Keratinocyte (primary cell): ENCODE measurements at regions not wholly inside any gene's neighbourhood (a gene's known extent, or its start where the extent isn't known, plus 50 kb on each side); places are given as distances from the start of the nearest gene placed in this dataset.

Experiments used
- DNase-seq: peaks from one replicate; pipeline ENCODE4 v3.0.0-alpha.2; 2011; ENCODE audit warnings: low read depth, missing footprints, low spot score
- FAIRE-seq: peaks from 2 replicates; lab custom pipeline; 2011; peaks lifted over from hg19 to GRCh38; lab: Jason Lieb, UNC
- H2AFZ ChIP-seq: 2 replicates; pipeline ENCODE4 v1.6.0; 2012; ENCODE audit warnings: low read length, control low read depth, inconsistent platforms; ENCODE audit not compliant: control insufficient read depth
- H3K27ac ChIP-seq: 2 replicates; pipeline ENCODE4 v1.5.1; 2011; ENCODE audit warnings: low read length; ENCODE audit not compliant: control insufficient read depth, insufficient read depth
- H3K27me3 ChIP-seq: 3 replicates; pipeline ENCODE4 v1.6.0; 2011; ENCODE audit warnings: low read length; ENCODE audit not compliant: control insufficient read depth, insufficient read depth; ENCODE audit errors: extremely low read depth
- H3K36me3 ChIP-seq, 2 experiments: 2 replicates in 1 of 2; 3 replicates in 1 of 2; pipeline ENCODE4 v1.5.1; 2011; ENCODE audit warnings: low read length in 2 of 2, mild to moderate bottlenecking in 1 of 2; ENCODE audit not compliant: control insufficient read depth in 2 of 2, insufficient read depth in 2 of 2; ENCODE audit errors: extremely low read depth in 1 of 2
- H3K4me1 ChIP-seq: 3 replicates; pipeline ENCODE4 v1.5.1; 2011; ENCODE audit warnings: low read length; ENCODE audit not compliant: control insufficient read depth, insufficient read depth; ENCODE audit errors: extremely low read depth
- H3K4me2 ChIP-seq: 3 replicates; pipeline ENCODE4 v1.6.0; 2011; ENCODE audit warnings: low read depth, low read length; ENCODE audit not compliant: control insufficient read depth, insufficient read depth; ENCODE audit errors: extremely low read depth
- H3K4me3 ChIP-seq, 3 experiments: fragments of 200-600 bp in 1 of 3; sonication (generic) in 1 of 3; 2 replicates in 2 of 3; 3 replicates in 1 of 3; pipeline ENCODE4 v1.5.1; 2011 to 2016; ENCODE audit warnings: low read length in 3 of 3, mild to moderate bottlenecking in 3 of 3, control low read depth in 2 of 3, inconsistent platforms in 1 of 3, low read depth in 1 of 3, mixed read lengths in 1 of 3, mixed run types in 1 of 3, moderate library complexity in 1 of 3; ENCODE audit not compliant: control insufficient read depth in 2 of 3, insufficient read depth in 2 of 3; ENCODE audit errors: extremely low read depth in 1 of 3
- H3K79me2 ChIP-seq: 2 replicates; pipeline ENCODE4 v1.6.0; 2012; ENCODE audit warnings: low read length; ENCODE audit not compliant: control insufficient read depth, insufficient read depth
- H3K9ac ChIP-seq: 3 replicates; pipeline ENCODE4 v1.6.0; 2011; ENCODE audit warnings: low read length; ENCODE audit not compliant: control insufficient read depth, insufficient read depth; ENCODE audit errors: extremely low read depth
- H3K9me1 ChIP-seq: 3 replicates; pipeline ENCODE4 v1.6.0; 2011; ENCODE audit warnings: low read length; ENCODE audit not compliant: control insufficient read depth, insufficient read depth; ENCODE audit errors: extremely low read depth
- H3K9me3 ChIP-seq: 2 replicates; pipeline ENCODE4 v1.5.1; 2012; ENCODE audit warnings: low read depth, low read length; ENCODE audit not compliant: control insufficient read depth
- H4K20me1 ChIP-seq: 3 replicates; pipeline ENCODE4 v1.6.0; 2011; ENCODE audit warnings: low read length; ENCODE audit not compliant: control insufficient read depth, insufficient read depth; ENCODE audit errors: extremely low read depth
- EZH2 ChIP-seq: IDR thresholded peaks from one replicate; pipeline ENCODE4 v1.6.1; 2012; ENCODE audit warnings: inconsistent platforms, mild to moderate bottlenecking, low read length, moderate library complexity
- dilution Hi-C: fragments of 300-500 bp; cut with MboI; formaldehyde crosslinking; loops from one replicate; pipeline ENCODE4 v1.7.0; 2020; ENCODE audit warnings: low sequenced_read_pairs; ENCODE audit not compliant: extremely low pct_ligation_motif_present
- TF ChIP-seq, protein P1 (sequence below), 3 experiments: IDR thresholded peaks in 1 of 3; conservative IDR thresholded peaks in 1 of 3; optimal IDR thresholded peaks in 1 of 3; 2 replicates in 2 of 3; 3 replicates in 1 of 3; pipeline versions ENCODE3 to v1.5.1; 2011; ENCODE audit warnings: low read length in 3 of 3, mild to moderate bottlenecking in 3 of 3, moderate library complexity in 2 of 3, control low read depth in 1 of 3, inconsistent platforms in 1 of 3; ENCODE audit not compliant: insufficient read depth in 2 of 3; ENCODE audit errors: extremely low read depth in 1 of 3

DNA sequence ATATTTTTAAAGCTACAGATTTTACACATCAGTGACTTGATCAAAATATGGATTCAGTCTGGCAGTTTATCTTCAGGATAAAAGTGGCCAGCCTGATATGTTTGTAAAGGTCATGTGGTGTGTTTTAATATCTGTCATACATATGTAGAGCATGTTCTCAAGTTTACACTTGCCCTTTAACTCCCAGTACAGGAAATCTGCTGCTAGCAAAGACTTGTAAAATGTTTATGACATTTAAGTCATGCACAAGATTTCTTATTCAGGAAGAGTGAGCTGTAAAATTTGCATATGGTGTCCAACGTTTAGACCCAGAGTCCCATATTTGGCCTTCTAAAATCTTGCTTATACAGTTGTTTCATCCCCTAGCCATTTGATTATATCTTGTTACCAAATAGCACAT is 197.5 kb upstream of the FLRT2 start:
- DNase-seq = peak; percentile 35
- H2AFZ ChIP-seq = peak overlapping the region; percentile 59
- H3K9me1 ChIP-seq = no peaks in the 10 kb centered on the region
- no peaks in the 10 kb centered on the region for H3K27me3 ChIP-seq
- dilution Hi-C loops = no loop called here
- H4K20me1 ChIP-seq = no peaks in the 10 kb centered on the region
- FAIRE-seq = peak; percentile 90
- peak overlapping the region; percentile 46 for H3K27ac ChIP-seq
- TF ChIP-seq, protein P1, sequence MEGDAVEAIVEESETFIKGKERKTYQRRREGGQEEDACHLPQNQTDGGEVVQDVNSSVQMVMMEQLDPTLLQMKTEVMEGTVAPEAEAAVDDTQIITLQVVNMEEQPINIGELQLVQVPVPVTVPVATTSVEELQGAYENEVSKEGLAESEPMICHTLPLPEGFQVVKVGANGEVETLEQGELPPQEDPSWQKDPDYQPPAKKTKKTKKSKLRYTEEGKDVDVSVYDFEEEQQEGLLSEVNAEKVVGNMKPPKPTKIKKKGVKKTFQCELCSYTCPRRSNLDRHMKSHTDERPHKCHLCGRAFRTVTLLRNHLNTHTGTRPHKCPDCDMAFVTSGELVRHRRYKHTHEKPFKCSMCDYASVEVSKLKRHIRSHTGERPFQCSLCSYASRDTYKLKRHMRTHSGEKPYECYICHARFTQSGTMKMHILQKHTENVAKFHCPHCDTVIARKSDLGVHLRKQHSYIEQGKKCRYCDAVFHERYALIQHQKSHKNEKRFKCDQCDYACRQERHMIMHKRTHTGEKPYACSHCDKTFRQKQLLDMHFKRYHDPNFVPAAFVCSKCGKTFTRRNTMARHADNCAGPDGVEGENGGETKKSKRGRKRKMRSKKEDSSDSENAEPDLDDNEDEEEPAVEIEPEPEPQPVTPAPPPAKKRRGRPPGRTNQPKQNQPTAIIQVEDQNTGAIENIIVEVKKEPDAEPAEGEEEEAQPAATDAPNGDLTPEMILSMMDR (optimal IDR thresholded peaks at IDR 0.05 in 1 of 3, IDR thresholded peaks at IDR 0.05 in 1 of 3, conservative IDR thresholded peaks at IDR 0.05 in 1 of 3; ENCODE audit: extremely low read depth in 1 of 3, insufficient read depth in 2 of 3, low read length in 3 of 3) = no peak
- TF ChIP-seq EZH2 = no peak
- peak overlapping the region in 1 of 3 experiments; percentile 36 for H3K4me3 ChIP-seq
- no peaks in the 10 kb centered on the region for H3K36me3 ChIP-seq
- H3K9me3 ChIP-seq = no peaks in the 10 kb centered on the region
- H3K79me2 ChIP-seq = no peaks in the 10 kb centered on the region
- H3K4me1 ChIP-seq = peaks cover 17% of the 10 kb centered on the region
- no peak overlapping the region for H3K9ac ChIP-seq
- peak overlapping the region; percentile 68 for H3K4me2 ChIP-seq

DNA sequence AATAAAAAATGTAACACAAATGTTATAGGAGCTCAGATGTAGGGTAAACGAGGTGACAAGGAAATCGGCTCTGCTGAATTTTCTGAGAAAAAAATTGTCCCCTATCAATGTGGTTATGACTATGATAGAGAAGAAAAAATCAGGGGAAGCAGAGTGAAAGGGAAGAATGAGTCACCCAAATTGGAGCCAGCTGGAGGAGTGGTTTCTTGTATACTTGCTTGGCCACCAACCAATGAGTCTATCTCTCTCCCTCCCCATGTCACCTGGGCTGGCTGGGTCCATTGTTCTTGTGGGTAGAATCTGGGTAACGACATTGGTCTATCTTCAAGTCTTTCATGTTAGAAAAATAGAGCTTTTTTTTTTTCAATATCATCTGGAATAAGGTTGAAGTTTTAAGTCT is 196.6 kb upstream of the FLRT2 start:
- TF ChIP-seq EZH2 = no peak
- TF ChIP-seq, protein P1 (optimal IDR thresholded peaks at IDR 0.05 in 1 of 3, IDR thresholded peaks at IDR 0.05 in 1 of 3, conservative IDR thresholded peaks at IDR 0.05 in 1 of 3; ENCODE audit: extremely low read depth in 1 of 3, insufficient read depth in 2 of 3, low read length in 3 of 3) = no peak
- H3K9me1 ChIP-seq = no peaks in the 10 kb centered on the region
- no peak overlapping the region for H3K27ac ChIP-seq
- no peaks in the 10 kb centered on the region for H3K27me3 ChIP-seq
- H3K4me3 ChIP-seq = no peak overlapping the region
- H3K4me2 ChIP-seq = no peak overlapping the region
- no peak overlapping the region for H2AFZ ChIP-seq
- H3K79me2 ChIP-seq = no peaks in the 10 kb centered on the region
- dilution Hi-C loops = no loop called here
- peak; percentile 78 for FAIRE-seq
- H3K4me1 ChIP-seq = peaks cover 17% of the 10 kb centered on the region
- no peak overlapping the region for H3K9ac ChIP-seq
- H3K36me3 ChIP-seq = no peaks in the 10 kb centered on the region
- DNase-seq = no peak
- H3K9me3 ChIP-seq = no peaks in the 10 kb centered on the region
- no peaks in the 10 kb centered on the region for H4K20me1 ChIP-seq
